ENCODE measurements at regions not wholly inside any gene's neighbourhood (a gene's known extent, or its start where the extent isn't known, plus 50 kb on each side); places are given as distances from the start of the nearest gene placed in this dataset.

GRCh38 chr1:57489358-57490036, 65.6 kb upstream of the DAB1 start:
- Histone ChIP-seq H3K9me3 (no peaks in the 10 kb centered on the region), H3K4me3 (no peak overlapping the region), H3K27ac (no peak overlapping the region), H3K4me1 (no peaks in the 10 kb centered on the region), H3K27me3 (no peaks in the 10 kb centered on the region), H3K36me3 (no peaks in the 10 kb centered on the region)
- intact Hi-C loops (cut with DNase I) = no loop called here
- TF ChIP-seq CTCF (IDR thresholded peaks at IDR 0.05) = no peak
- TF ChIP-seq POLR2A (IDR thresholded peaks at IDR 0.05) = no peak
- no peak for DNase-seq
- 62 to 74% methylated on average over 5 of the region's 5 CpGs for WGBS, 2 donors

- H3K9me3 ChIP-seq = no peaks in the 10 kb centered on the region
- intact Hi-C loops (cut with DNase I) = no loop called here
- DNase-seq = no peak
- H3K4me3 ChIP-seq = no peak overlapping the region
- no peaks in the 10 kb centered on the region for H3K27me3 ChIP-seq
- TF ChIP-seq POLR2A (IDR thresholded peaks at IDR 0.05) (no peak), CTCF (IDR thresholded peaks at IDR 0.05) (no peak)
- no peaks in the 10 kb centered on the region for H3K36me3 ChIP-seq
- WGBS, 2 donors = 43 to 54% methylated on average over 4 of the region's 4 CpGs
- H3K27ac ChIP-seq = no peak overlapping the region
- H3K4me1 ChIP-seq = no peaks in the 10 kb centered on the region
Measured at GRCh38 chr1:57485643-57486042, 61.8 kb upstream of the DAB1 start.

DNA sequence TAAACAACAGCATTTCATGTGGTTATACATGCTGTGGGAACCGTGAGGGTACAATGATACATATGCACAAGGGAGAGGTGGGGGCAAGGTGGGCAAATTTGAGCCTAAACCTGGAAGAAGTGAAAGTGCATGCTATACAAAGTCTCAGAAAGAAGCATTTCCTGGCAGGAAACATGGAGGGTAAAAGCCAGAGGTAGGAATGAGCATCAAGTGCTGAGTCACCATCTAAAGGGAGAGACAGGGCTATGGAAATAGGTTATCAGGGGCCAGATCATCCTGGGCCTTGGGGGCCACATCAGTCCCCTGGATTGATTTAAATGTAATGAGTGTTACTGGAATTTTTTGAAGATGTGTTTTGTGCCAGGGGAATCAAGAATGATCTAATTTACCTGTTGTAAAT, 60.1 kb upstream of the DAB1 start:
- no peaks in the 10 kb centered on the region for H3K36me3 ChIP-seq
- H3K4me3 ChIP-seq = no peak overlapping the region
- no peak overlapping the region for H3K27ac ChIP-seq
- TF ChIP-seq POLR2A (IDR thresholded peaks at IDR 0.05) = no peak
- no peak for TF ChIP-seq CTCF (IDR thresholded peaks at IDR 0.05)
- DNase-seq = no peak
- intact Hi-C loops (cut with DNase I) = no loop called here
- H3K27me3 ChIP-seq = no peaks in the 10 kb centered on the region
- H3K9me3 ChIP-seq = no peaks in the 10 kb centered on the region
- no peaks in the 10 kb centered on the region for H3K4me1 ChIP-seq
- WGBS, 2 donors = 73 to 85% methylated on average over 1 of the region's 1 CpG

DNA sequence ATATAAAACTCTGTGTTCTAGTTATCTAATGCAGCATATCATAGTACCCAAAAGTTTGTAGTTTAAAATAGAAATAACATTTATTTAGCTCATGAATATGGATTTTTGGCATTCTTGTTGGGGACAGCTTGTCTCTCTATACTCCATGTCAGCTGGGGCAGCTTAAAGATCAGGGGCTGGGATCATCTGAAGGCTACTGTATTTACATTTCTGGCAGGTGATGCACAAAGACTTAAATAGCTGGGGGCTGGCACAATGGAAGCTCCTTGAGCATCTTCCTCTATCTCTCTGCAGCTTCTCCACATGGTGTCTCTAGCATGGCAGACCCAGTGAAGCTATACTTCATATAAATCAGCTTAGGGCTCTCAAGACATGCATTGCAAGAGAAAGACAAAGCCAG, 55.6 kb upstream of the DAB1 start:
- Histone ChIP-seq H3K36me3 (no peaks in the 10 kb centered on the region), H3K4me3 (no peak overlapping the region), H3K9me3 (no peaks in the 10 kb centered on the region), H3K27ac (no peak overlapping the region), H3K27me3 (no peaks in the 10 kb centered on the region), H3K4me1 (no peaks in the 10 kb centered on the region)
- TF ChIP-seq CTCF (IDR thresholded peaks at IDR 0.05) (no peak), POLR2A (IDR thresholded peaks at IDR 0.05) (no peak)
- DNase-seq = no peak
- intact Hi-C loops (cut with DNase I) = no loop called here

DNA sequence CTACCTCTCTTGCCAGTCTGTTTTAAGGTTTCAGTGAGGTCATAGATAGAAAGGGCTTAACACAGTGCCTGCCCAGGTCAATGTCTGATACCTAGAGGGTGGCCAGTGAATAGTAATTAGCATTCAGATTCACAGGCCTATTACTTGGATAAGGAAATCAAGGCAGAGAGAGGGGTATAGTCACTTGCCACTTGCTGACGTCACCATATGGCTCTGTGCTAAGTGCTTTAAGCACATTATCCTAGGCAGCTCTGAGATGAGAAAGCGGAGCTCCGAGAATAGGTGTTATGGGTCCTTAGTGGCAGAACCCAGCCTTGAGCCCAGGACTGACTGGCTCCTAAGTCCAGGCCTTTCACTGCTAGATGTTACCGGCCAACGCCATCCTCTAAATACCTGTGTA, 51.5 kb upstream of the DAB1 start:
- intact Hi-C loops (cut with DNase I) = no loop called here
- TF ChIP-seq POLR2A (IDR thresholded peaks at IDR 0.05) = no peak
- no peak for TF ChIP-seq CTCF (IDR thresholded peaks at IDR 0.05)
- Histone ChIP-seq H3K36me3 (no peaks in the 10 kb centered on the region), H3K27me3 (no peaks in the 10 kb centered on the region), H3K4me3 (no peak overlapping the region), H3K4me1 (no peaks in the 10 kb centered on the region), H3K9me3 (no peaks in the 10 kb centered on the region), H3K27ac (no peak overlapping the region)
- DNase-seq = no peak
- WGBS, 2 donors = 87 to 91% methylated on average over 4 to 5 of the region's 5 CpGs
